Endothelial cell of umbilical vein (primary cell): ENCODE measurements at regions not wholly inside any gene's neighbourhood (a gene's known extent, or its start where the extent isn't known, plus 50 kb on each side); places are given as distances from the start of the nearest gene placed in this dataset.

Experiments
- BruUV-seq: library from RNA; stranded (reverse); fragments of 400-500 nt; replicated peaks from 2 replicates; lab custom pipeline; 2021; lab: Mats Ljungman, UMichigan
- CTCF ChIA-PET: fragments of 300-600, 350-600 bp; sonication (Branson Sonifier 250); formaldehyde crosslinking; loops from one replicate; lab custom pipeline; 2021; ENCODE audit warnings: antibody characterized with exemption, inconsistent platforms; lab: Charles Lee
- POLR2A ChIA-PET: fragments of 300-600, 350-600 bp; sonication (Branson Sonifier 250); formaldehyde crosslinking; loops from one replicate; lab custom pipeline; 2021; ENCODE audit warnings: antibody characterized with exemption, inconsistent platforms; lab: Charles Lee
- DNase-seq: peaks from one replicate; pipeline ENCODE4 v3.0.0-alpha.2; 2011; ENCODE audit warnings: low read depth, low spot score
- FAIRE-seq: peaks from 2 replicates; lab custom pipeline; 2011; peaks lifted over from hg19 to GRCh38; lab: Jason Lieb, UNC
- H2AFZ ChIP-seq: 2 replicates; pipeline ENCODE4 v1.6.0; 2012; ENCODE audit warnings: low read depth, low read length, control low read depth, inconsistent platforms
- H3K27ac ChIP-seq: 2 replicates; pipeline ENCODE4 v1.5.1; 2011; ENCODE audit warnings: low read depth, mild to moderate bottlenecking, control low read depth, low read length, moderate library complexity; ENCODE audit not compliant: insufficient read depth
- H3K27me3 ChIP-seq, 2 experiments: 2 replicates each; pipeline versions ENCODE4 v1.6.0 to v1.6.1; 2011; ENCODE audit warnings: low read length in 2 of 2, mixed read lengths in 1 of 2; ENCODE audit not compliant: control insufficient read depth in 2 of 2, insufficient read depth in 2 of 2
- H3K36me3 ChIP-seq, 2 experiments: 2 replicates in 1 of 2; 3 replicates in 1 of 2; pipeline ENCODE4 v1.5.1; 2011; ENCODE audit warnings: low read length in 2 of 2, mild to moderate bottlenecking in 1 of 2, moderate library complexity in 1 of 2; ENCODE audit not compliant: control insufficient read depth in 2 of 2, insufficient read depth in 2 of 2; ENCODE audit errors: extremely low read depth in 1 of 2
- H3K4me1 ChIP-seq: 3 replicates; pipeline ENCODE4 v1.5.1; 2011; ENCODE audit warnings: mild to moderate bottlenecking, low read length; ENCODE audit not compliant: control insufficient read depth, insufficient read depth; ENCODE audit errors: extremely low read depth
- H3K4me2 ChIP-seq: 2 replicates; pipeline ENCODE4 v1.6.1; 2011; ENCODE audit warnings: low read length, control low read depth, mixed read lengths; ENCODE audit not compliant: insufficient read depth
- H3K4me3 ChIP-seq, 3 experiments: fragments of 200-600 bp in 1 of 3; sonication (generic), shearing (Covaris generic) in 1 of 3; replicated peaks in 1 of 3; 2 replicates each; pipeline ENCODE4 v1.5.1; 2011 to 2016; ENCODE audit warnings: control low read depth in 3 of 3, low read length in 3 of 3, mild to moderate bottlenecking in 2 of 3, inconsistent platforms in 1 of 3, low read depth in 1 of 3, moderate library complexity in 1 of 3; ENCODE audit not compliant: insufficient read depth in 1 of 3
- H3K79me2 ChIP-seq: 2 replicates; pipeline ENCODE4 v1.6.0; 2012; ENCODE audit warnings: low read length, inconsistent platforms; ENCODE audit not compliant: control insufficient read depth, insufficient read depth
- H3K9ac ChIP-seq: replicated peaks from 2 replicates; pipeline ENCODE3; 2011; ENCODE audit warnings: low read length, control low read depth; ENCODE audit not compliant: insufficient read depth; ENCODE audit errors: extremely low read depth
- H3K9me1 ChIP-seq: replicated peaks from 3 replicates; pipeline ENCODE4 v1.6.0; 2011; ENCODE audit warnings: mild to moderate bottlenecking, low read length; ENCODE audit not compliant: control insufficient read depth, insufficient read depth; ENCODE audit errors: extremely low read depth
- H3K9me3 ChIP-seq: replicated peaks from 2 replicates; pipeline ENCODE4 v1.5.1; 2012; ENCODE audit warnings: low read length, inconsistent platforms; ENCODE audit not compliant: control insufficient read depth, insufficient read depth
- H4K20me1 ChIP-seq: replicated peaks from 2 replicates; pipeline ENCODE3; 2011; ENCODE audit warnings: mild to moderate bottlenecking, low read length; ENCODE audit not compliant: control insufficient read depth, insufficient read depth; ENCODE audit errors: extremely low read depth
- CTCF ChIP-seq, 2 donors: IDR thresholded peaks; 1 replicate in 1 of 2; 2 replicates in 1 of 2; pipeline ENCODE4 v1.5.1; 2011; ENCODE audit warnings: low read length in 2 of 2, mild to moderate bottlenecking in 2 of 2, moderate library complexity in 2 of 2, control low read depth in 1 of 2, inconsistent platforms in 1 of 2, low read depth in 1 of 2; ENCODE audit not compliant: insufficient read depth in 1 of 2; ENCODE audit errors: extremely low read depth in 1 of 2
- EZH2 ChIP-seq: IDR thresholded peaks from 2 replicates; pipeline ENCODE4 v1.6.1; 2012; ENCODE audit warnings: borderline replicate concordance, low read depth, mild to moderate bottlenecking, moderate library complexity, low read length, inconsistent platforms; ENCODE audit not compliant: severe bottlenecking
- FOS ChIP-seq: IDR thresholded peaks from 2 replicates; pipeline ENCODE4 v1.6.1; 2011; ENCODE audit warnings: mild to moderate bottlenecking, low read length, moderate library complexity, borderline replicate concordance; ENCODE audit not compliant: insufficient read depth
- GATA2 ChIP-seq: IDR thresholded peaks from 2 replicates; pipeline ENCODE4 v1.7.0; 2011; ENCODE audit warnings: low read depth, mild to moderate bottlenecking, moderate library complexity, mixed read lengths, low read length; ENCODE audit not compliant: insufficient read length, insufficient read depth
- JUN ChIP-seq: IDR thresholded peaks from 2 replicates; pipeline ENCODE4 v1.6.1; 2011; ENCODE audit warnings: borderline replicate concordance, low read depth; ENCODE audit not compliant: insufficient read length, insufficient read depth
- MAX ChIP-seq: IDR thresholded peaks from 2 replicates; pipeline ENCODE4 v1.6.1; 2011; ENCODE audit not compliant: insufficient read depth, insufficient read length
- MYC ChIP-seq: IDR thresholded peaks from one replicate; pipeline ENCODE4 v1.6.1; 2011; ENCODE audit warnings: mild to moderate bottlenecking, low read depth, low read length
- POLR2A ChIP-seq: IDR thresholded peaks from 2 replicates; pipeline ENCODE4 v1.6.1; 2012; ENCODE audit warnings: low read depth, mild to moderate bottlenecking, control low read depth, low read length
- POLR2AphosphoS5 ChIP-seq: IDR thresholded peaks from 2 replicates; pipeline ENCODE4 v1.6.1; 2012; ENCODE audit warnings: low read depth, mild to moderate bottlenecking, control low read depth, low read length, moderate library complexity; ENCODE audit not compliant: insufficient read depth
- dilution Hi-C: fragments of 300-500 bp; cut with MboI; formaldehyde crosslinking; loops from one replicate; pipeline ENCODE4 v1.15.0; 2019; ENCODE audit warnings: low sequenced_read_pairs; ENCODE audit not compliant: extremely low pct_ligation_motif_present
- intact Hi-C: fragments of 100-400 bp; cut with micrococcal nuclease; formaldehyde crosslinking; loops from one replicate; pipeline ENCODE4 v1.10.0; 2022

- BruUV-seq, result no TSS peak
- H3K36me3 ChIP-seq, result no peaks in the 10 kb centered on the region
- DNase-seq (no peak), FAIRE-seq (no peak)
- H2AFZ ChIP-seq, result no peak overlapping the region
- POLR2A ChIA-PET, result no interaction called here
- H3K4me3 ChIP-seq, result no peak overlapping the region
- no peak overlapping the region for H3K4me2 ChIP-seq
- intact Hi-C loops, result no loop called here
- CTCF ChIA-PET, result no interaction called here
- no peaks in the 10 kb centered on the region for H4K20me1 ChIP-seq
- no peaks in the 10 kb centered on the region for H3K27me3 ChIP-seq
- H3K9me1 ChIP-seq, result no peaks in the 10 kb centered on the region
- no peak overlapping the region for H3K9ac ChIP-seq
- H3K79me2 ChIP-seq, result no peaks in the 10 kb centered on the region
- no peaks in the 10 kb centered on the region for H3K9me3 ChIP-seq
- TF ChIP-seq EZH2, result no peak
- TF ChIP-seq GATA2, result no peak
- TF ChIP-seq FOS, result no peak
- no peak for TF ChIP-seq MAX
- no peak for TF ChIP-seq MYC
- TF ChIP-seq JUN, result no peak
- no peak for TF ChIP-seq POLR2A
- no peak for TF ChIP-seq POLR2AphosphoS5
- TF ChIP-seq CTCF (IDR thresholded peaks at IDR 0.05; ENCODE audit: extremely low read depth in 1 of 2, insufficient read depth in 1 of 2, low read depth in 1 of 2, low read length in 2 of 2), result no peak
- dilution Hi-C loops, result no loop called here
- H3K4me1 ChIP-seq, result no peaks in the 10 kb centered on the region
- no peak overlapping the region for H3K27ac ChIP-seq
Measured at GRCh38 chr1:209427811-209428210, 155.7 kb upstream of the CAMK1G start.
